Spleen (tissue), 11 donors: ENCODE measurements at regions not wholly inside any gene's neighbourhood (a gene's known extent, or its start where the extent isn't known, plus 50 kb on each side); places are given as distances from the start of the nearest gene placed in this dataset.
"Not testable (repeated sequence)": the region's sequence is repeated elsewhere in the genome, so short reads cannot be mapped to it uniquely, and the experiment has no call there.

Experiments used
- DNase-seq: peaks from one replicate; pipeline ENCODE4 v3.0.0-alpha.2; 2020
- H3K27ac ChIP-seq, 8 donors: fragments of 200-600 bp; sonication (generic) in 7 of 8; 1 replicate in 4 of 8; 2 replicates in 4 of 8; pipeline versions ENCODE4 v1.5.0 to v1.8.0; 2016 to 2021; ENCODE audit warnings: inconsistent platforms in 4 of 8, mild to moderate bottlenecking in 4 of 8, moderate library complexity in 1 of 8
- H3K27me3 ChIP-seq, 7 donors: fragments of 200-600 bp; sonication (generic) in 6 of 7; replicated peaks in 1 of 7; 1 replicate in 4 of 7; 2 replicates in 3 of 7; pipeline versions ENCODE4 v1.5.0 to v1.8.0; 2016 to 2021; ENCODE audit warnings: inconsistent platforms in 3 of 7, mild to moderate bottlenecking in 1 of 7
- H3K36me3 ChIP-seq, 6 donors: fragments of 200-600 bp; sonication (generic) in 5 of 6; 1 replicate in 4 of 6; 2 replicates in 2 of 6; pipeline versions ENCODE4 v1.5.0 to v1.8.0; 2016 to 2021; ENCODE audit warnings: inconsistent platforms in 2 of 6
- H3K4me1 ChIP-seq, 6 donors: fragments of 200-600 bp; sonication (generic) in 5 of 6; 1 replicate in 3 of 6; 2 replicates in 3 of 6; pipeline versions ENCODE4 v1.5.0 to v1.8.0; 2016 to 2021; ENCODE audit warnings: inconsistent platforms in 3 of 6
- H3K4me3 ChIP-seq, 8 donors: fragments of 200-600 bp; sonication (generic) in 7 of 8; 1 replicate in 4 of 8; 2 replicates in 4 of 8; pipeline versions ENCODE4 v1.5.0 to v1.8.0; 2016 to 2021; ENCODE audit warnings: inconsistent platforms in 4 of 8, mild to moderate bottlenecking in 4 of 8, moderate library complexity in 2 of 8
- H3K9me3 ChIP-seq, 8 donors: fragments of 200-600 bp; sonication (generic) in 7 of 8; 1 replicate in 4 of 8; 2 replicates in 4 of 8; pipeline versions ENCODE4 v1.5.0 to v1.8.0; 2016 to 2021; ENCODE audit warnings: inconsistent platforms in 4 of 8
- POLR2A ChIP-seq, 3 donors: fragments of 450-650 bp; IDR thresholded peaks; one replicate each; pipeline ENCODE4 v1.5.1; 2017; ENCODE audit warnings: antibody characterized with exemption in 3 of 3, mild to moderate bottlenecking in 1 of 3
- POLR2AphosphoS5 ChIP-seq, 3 donors: sonication (generic); formaldehyde crosslinking; IDR thresholded peaks; one replicate each; pipeline ENCODE4 v1.5.1; 2017; ENCODE audit warnings: antibody characterized with exemption in 3 of 3
- WGBS, 5 donors: extraction: QIAGEN DNeasy Blood & Tissue Kit in 3 of 5; methylation state at CpG; one replicate each; pipeline versions ENCODE4 v1.1.5 to v1.1.7; 2013 to 2018; 5-methylcytosine and 5-hydroxymethylcytosine counted together
- intact Hi-C: fragments of 100-400 bp; cut with DNase I; formaldehyde crosslinking; loops from one replicate; pipeline ENCODE4 v1.15.0; 2023; ENCODE audit warnings: low total_unique reads
- TF ChIP-seq, protein P1 (sequence below), 11 experiments: fragments of 200-600 bp in 7 of 11; fragments of 450-650 bp in 4 of 11; sonication (generic) in 4 of 11; IDR thresholded peaks in 8 of 11; conservative IDR thresholded peaks in 3 of 11; 1 replicate in 7 of 11; 2 replicates in 4 of 11; pipeline versions ENCODE4 v1.4.0 to v1.8.0; 2016 to 2021; ENCODE audit warnings: antibody characterized with exemption in 11 of 11, inconsistent platforms in 4 of 11, mild to moderate bottlenecking in 1 of 11
- donor health status: healthy with polysubstance abuse.
- donor health status: DM: no; HTN: no; CAD: no; lungs with moderate emphysema.
- donor health status: DM: no; HTN: no; CAD: no.
- donor health status: Bipolar disorder and iron deficiency.
- donor health status: healthy.
- donor health status: DM: no; HTN: no; CAD: no.
- donor health status: DM: yes; HTN: yes; CAD: no.

DNA sequence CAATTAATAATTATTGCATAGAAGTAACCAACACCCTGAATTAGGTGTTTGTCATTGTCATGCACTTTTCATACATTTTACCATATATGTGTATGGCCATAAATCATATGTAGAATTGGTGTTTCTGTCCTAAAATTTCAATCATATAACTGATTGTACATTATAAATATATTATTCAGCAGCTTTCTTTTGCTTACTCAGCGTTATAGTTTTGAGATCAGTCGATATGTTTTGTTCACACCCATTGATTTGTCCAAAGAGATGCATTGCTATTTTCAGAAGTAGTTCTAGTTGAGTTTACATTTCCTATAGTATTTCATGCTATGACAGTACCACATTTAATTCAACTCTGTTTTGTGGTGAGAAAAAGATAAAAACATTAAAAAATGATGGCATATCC is 50.5 kb upstream of the PARP4 start:
- Histone ChIP-seq H3K27ac (no peak overlapping the region), H3K4me3 (no peak overlapping the region), H3K36me3 (no peaks in the 10 kb centered on the region), H3K9me3 (no peaks in the 10 kb centered on the region), H3K27me3 (peaks cover 0 to 26% (median 3%) of the 10 kb centered on the region in 7 donors), H3K4me1 (peaks cover 0 to 11% (median 0%) of the 10 kb centered on the region in 6 donors)
- DNase-seq: no peak
- WGBS, 5 donors: 86 to 96% (median 90%) methylated on average over 2 of the region's 2 CpGs
- TF ChIP-seq, protein P1, sequence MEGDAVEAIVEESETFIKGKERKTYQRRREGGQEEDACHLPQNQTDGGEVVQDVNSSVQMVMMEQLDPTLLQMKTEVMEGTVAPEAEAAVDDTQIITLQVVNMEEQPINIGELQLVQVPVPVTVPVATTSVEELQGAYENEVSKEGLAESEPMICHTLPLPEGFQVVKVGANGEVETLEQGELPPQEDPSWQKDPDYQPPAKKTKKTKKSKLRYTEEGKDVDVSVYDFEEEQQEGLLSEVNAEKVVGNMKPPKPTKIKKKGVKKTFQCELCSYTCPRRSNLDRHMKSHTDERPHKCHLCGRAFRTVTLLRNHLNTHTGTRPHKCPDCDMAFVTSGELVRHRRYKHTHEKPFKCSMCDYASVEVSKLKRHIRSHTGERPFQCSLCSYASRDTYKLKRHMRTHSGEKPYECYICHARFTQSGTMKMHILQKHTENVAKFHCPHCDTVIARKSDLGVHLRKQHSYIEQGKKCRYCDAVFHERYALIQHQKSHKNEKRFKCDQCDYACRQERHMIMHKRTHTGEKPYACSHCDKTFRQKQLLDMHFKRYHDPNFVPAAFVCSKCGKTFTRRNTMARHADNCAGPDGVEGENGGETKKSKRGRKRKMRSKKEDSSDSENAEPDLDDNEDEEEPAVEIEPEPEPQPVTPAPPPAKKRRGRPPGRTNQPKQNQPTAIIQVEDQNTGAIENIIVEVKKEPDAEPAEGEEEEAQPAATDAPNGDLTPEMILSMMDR (IDR thresholded peaks at IDR 0.05 in 8 of 11, conservative IDR thresholded peaks at IDR 0.05 in 3 of 11): no peak
- TF ChIP-seq POLR2AphosphoS5 (IDR thresholded peaks at IDR 0.05): no peak
- no peak for TF ChIP-seq POLR2A (IDR thresholded peaks at IDR 0.05)
- intact Hi-C loops: no loop called here

DNA sequence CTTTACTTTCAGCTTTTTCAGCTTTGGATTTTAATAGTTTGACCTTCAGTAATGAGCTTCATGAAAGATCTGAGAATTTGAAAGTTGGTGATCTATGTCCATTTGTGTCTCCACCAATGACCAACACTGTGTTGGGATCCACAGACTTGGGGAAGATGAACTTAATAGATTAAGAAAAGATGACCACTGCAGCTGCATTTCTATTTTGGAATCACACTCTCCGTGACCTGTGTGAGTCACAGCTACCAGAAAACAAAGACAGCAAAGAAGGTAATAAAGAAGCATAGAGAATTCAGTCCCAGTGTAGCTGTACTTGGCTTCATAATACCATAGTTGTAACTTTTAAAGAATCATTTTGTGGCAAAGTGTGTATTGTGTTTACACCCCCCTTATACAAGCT is 51.4 kb upstream of the PARP4 start:
- H3K4me3 ChIP-seq, H3K9me3 ChIP-seq, intact Hi-C loops, H3K27ac ChIP-seq, DNase-seq, H3K36me3 ChIP-seq: not testable (repeated sequence)
- Histone ChIP-seq H3K4me1 (peaks cover 0 to 11% (median 0%) of the 10 kb centered on the region in 6 donors), H3K27me3 (peaks cover 0 to 25% (median 3%) of the 10 kb centered on the region in 7 donors)
- WGBS, 5 donors: 53 to 75% (median 70%) methylated on average over 1 of the region's 1 CpG

DNA sequence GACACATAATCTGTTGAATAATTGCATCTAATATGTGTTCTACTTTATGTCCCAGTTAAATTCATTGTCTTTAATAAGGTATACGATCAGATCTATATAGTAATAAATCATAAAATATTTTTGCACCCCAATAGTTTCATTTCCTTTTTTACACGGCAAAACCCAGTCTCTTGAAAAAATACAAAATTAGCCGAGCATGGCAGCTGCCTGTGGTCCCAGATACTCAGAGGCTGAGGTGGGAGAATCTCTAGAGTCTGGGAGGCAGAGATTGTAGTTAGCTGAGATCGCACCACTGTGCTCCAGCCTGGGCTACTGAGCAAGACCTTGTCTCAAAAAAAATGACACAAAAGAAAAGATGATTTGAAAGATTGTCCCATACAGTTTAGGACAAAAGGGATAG is 52.3 kb upstream of the PARP4 start:
- intact Hi-C loops: no loop called here
- H3K36me3 ChIP-seq: no peaks in the 10 kb centered on the region
- TF ChIP-seq, protein P1 (IDR thresholded peaks at IDR 0.05 in 8 of 11, conservative IDR thresholded peaks at IDR 0.05 in 3 of 11): no peak
- TF ChIP-seq POLR2AphosphoS5 (IDR thresholded peaks at IDR 0.05) (no peak), POLR2A (IDR thresholded peaks at IDR 0.05) (no peak)
- WGBS, 5 donors: 53 to 62% (median 57%) methylated on average over 4 of the region's 4 CpGs
- no peak overlapping the region for H3K27ac ChIP-seq
- H3K9me3 ChIP-seq: no peaks in the 10 kb centered on the region
- H3K27me3 ChIP-seq: peaks cover 0 to 15% (median 3%) of the 10 kb centered on the region in 7 donors
- no peak overlapping the region for H3K4me3 ChIP-seq
- H3K4me1 ChIP-seq: peaks cover 0 to 11% (median 0%) of the 10 kb centered on the region in 6 donors
- no peak for DNase-seq

DNA sequence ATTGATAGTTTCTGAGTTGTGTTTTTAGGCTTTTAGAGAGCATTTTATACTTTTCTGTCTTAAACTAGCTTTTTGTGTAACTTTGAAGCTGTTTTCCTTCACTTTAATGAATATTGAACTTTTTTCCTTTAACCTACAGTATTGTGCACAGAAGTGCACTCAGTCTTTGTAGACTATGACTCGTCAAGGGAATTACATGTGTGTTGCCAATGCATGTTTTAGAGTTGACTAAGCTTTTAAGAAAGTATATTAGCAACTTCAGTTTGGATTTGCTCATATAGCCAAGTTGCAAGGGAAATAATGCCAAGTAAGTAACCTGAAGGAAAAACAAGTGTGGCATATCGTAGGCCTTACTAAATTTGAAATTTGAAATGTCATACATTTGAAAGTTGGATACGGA is 55.0 kb upstream of the PARP4 start:
- H3K9me3 ChIP-seq, H3K4me3 ChIP-seq, H3K36me3 ChIP-seq, H3K27ac ChIP-seq, H3K27me3 ChIP-seq, intact Hi-C loops, DNase-seq: not testable (repeated sequence)
- WGBS, 5 donors: 70 to 95% (median 89%) methylated on average over 3 of the region's 3 CpGs
- H3K4me1 ChIP-seq: peaks cover 0 to 11% (median 0%) of the 10 kb centered on the region in 6 donors

DNA sequence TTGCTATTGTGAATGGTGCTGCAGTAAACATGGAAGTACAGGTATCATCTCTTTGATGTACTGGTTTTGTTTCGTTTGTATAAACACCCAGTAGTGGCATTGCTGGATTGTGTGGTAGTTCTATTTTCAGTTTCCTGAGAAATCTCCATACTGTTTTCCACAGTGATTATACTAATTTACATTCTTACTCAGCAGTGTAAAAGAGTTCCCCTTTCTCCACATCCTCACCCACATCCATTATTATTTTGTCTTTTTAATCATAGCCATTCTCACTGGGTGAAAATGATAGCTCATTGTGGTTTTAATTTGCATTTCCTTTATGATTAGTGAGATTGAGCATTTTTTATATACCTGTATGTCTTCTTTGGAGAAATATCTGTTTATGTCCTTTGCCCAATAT is 62.3 kb upstream of the PARP4 start:
- H3K4me3 ChIP-seq: no peak overlapping the region
- WGBS, 5 donors: 24 to 56% (median 40%) methylated on average over 1 of the region's 1 CpG
- H3K4me1 ChIP-seq: no peaks in the 10 kb centered on the region
- H3K27ac ChIP-seq: no peak overlapping the region
- intact Hi-C loops: no loop called here
- no peak for DNase-seq
- TF ChIP-seq, protein P1 (IDR thresholded peaks at IDR 0.05 in 8 of 11, conservative IDR thresholded peaks at IDR 0.05 in 3 of 11): no peak
- TF ChIP-seq POLR2AphosphoS5 (IDR thresholded peaks at IDR 0.05) (no peak), POLR2A (IDR thresholded peaks at IDR 0.05) (no peak)
- H3K9me3 ChIP-seq: peaks cover 0 to 19% (median 14%) of the 10 kb centered on the region in 8 donors
- no peaks in the 10 kb centered on the region for H3K27me3 ChIP-seq
- H3K36me3 ChIP-seq: no peaks in the 10 kb centered on the region
